CD14-positive monocyte (primary cell): ENCODE measurements at regions not wholly inside any gene's neighbourhood (a gene's known extent, or its start where the extent isn't known, plus 50 kb on each side); places are given as distances from the start of the nearest gene placed in this dataset.

Experiments used
- DNase-seq, 3 donors: peaks; one replicate each; pipeline ENCODE4 v3.0.0-alpha.2; 2011 to 2022
- H2AFZ ChIP-seq: 2 replicates; pipeline ENCODE4 v1.6.0; 2012; ENCODE audit warnings: mild to moderate bottlenecking, low read depth, low read length, inconsistent platforms; ENCODE audit not compliant: insufficient read depth, poor library complexity, severe bottlenecking
- H3K27ac ChIP-seq, 2 donors: 1 replicate in 1 of 2; 2 replicates in 1 of 2; pipeline ENCODE4 v1.5.1; 2012 to 2013; ENCODE audit warnings: low read length in 2 of 2, control low read depth in 1 of 2, inconsistent platforms in 1 of 2, low read depth in 1 of 2, mild to moderate bottlenecking in 1 of 2
- H3K27me3 ChIP-seq, 2 donors: one replicate each; pipeline versions ENCODE4 v1.6.0 to v1.6.1; 2011 to 2013; ENCODE audit warnings: low read length in 2 of 2; ENCODE audit not compliant: control insufficient read depth in 2 of 2, insufficient read depth in 2 of 2
- H3K36me3 ChIP-seq, 2 donors: replicated peaks in 1 of 2; 1 replicate in 1 of 2; 2 replicates in 1 of 2; pipeline versions ENCODE4 v1.5.1 to v1.6.1; 2012 to 2013; ENCODE audit warnings: low read length in 2 of 2, control low read depth in 1 of 2, inconsistent platforms in 1 of 2, mild to moderate bottlenecking in 1 of 2; ENCODE audit not compliant: insufficient read depth in 2 of 2, control insufficient read depth in 1 of 2
- H3K4me1 ChIP-seq, 2 donors: 1 replicate in 1 of 2; 2 replicates in 1 of 2; pipeline versions ENCODE4 v1.5.1 to v1.6.1; 2012 to 2013; ENCODE audit warnings: low read length in 2 of 2, control low read depth in 1 of 2, inconsistent platforms in 1 of 2, mild to moderate bottlenecking in 1 of 2, moderate library complexity in 1 of 2; ENCODE audit not compliant: insufficient read depth in 2 of 2, control insufficient read depth in 1 of 2
- H3K4me2 ChIP-seq: replicated peaks from 2 replicates; pipeline ENCODE3; 2012; ENCODE audit warnings: low read length, moderate library complexity, mild to moderate bottlenecking; ENCODE audit not compliant: poor library complexity, severe bottlenecking; ENCODE audit errors: extremely low read depth
- H3K4me3 ChIP-seq, 3 experiments: fragments of 200-600 bp in 1 of 3; sonication (generic) in 1 of 3; replicated peaks in 1 of 3; 1 replicate in 2 of 3; 2 replicates in 1 of 3; pipeline ENCODE4 v1.5.1; 2011 to 2013; ENCODE audit warnings: low read length in 3 of 3, mild to moderate bottlenecking in 3 of 3, control low read depth in 2 of 3, low read depth in 2 of 3, inconsistent platforms in 1 of 3, moderate library complexity in 1 of 3
- H3K79me2 ChIP-seq: 2 replicates; pipeline ENCODE4 v1.6.0; 2012; ENCODE audit warnings: mild to moderate bottlenecking, control low read depth, inconsistent platforms, low read length, moderate library complexity; ENCODE audit not compliant: insufficient read depth
- H3K9ac ChIP-seq: 2 replicates; pipeline ENCODE4 v1.6.0; 2017; ENCODE audit warnings: low read length, mild to moderate bottlenecking; ENCODE audit not compliant: insufficient read depth, poor library complexity, severe bottlenecking
- H3K9me3 ChIP-seq, 2 donors: replicated peaks in 1 of 2; 1 replicate in 1 of 2; 2 replicates in 1 of 2; pipeline versions ENCODE4 v1.5.1 to v1.6.1; 2012 to 2013; ENCODE audit warnings: low read length in 2 of 2, control low read depth in 1 of 2; ENCODE audit not compliant: control insufficient read depth in 1 of 2, insufficient read depth in 1 of 2
- H4K20me1 ChIP-seq: 2 replicates; pipeline ENCODE4 v1.6.0; 2012; ENCODE audit warnings: mild to moderate bottlenecking, low read length, control low read depth, moderate library complexity; ENCODE audit not compliant: insufficient read depth
- H3K27ac Mint-ChIP-seq, 7 donors: one replicate each; pipeline ENCODE4 v1.8.0; 2020; ENCODE audit warnings: mild to moderate bottlenecking in 7 of 7, mixed read lengths in 7 of 7, moderate library complexity in 6 of 7, inconsistent platforms in 2 of 7
- H3K27me3 Mint-ChIP-seq, 3 donors: one replicate each; pipeline ENCODE4 v1.8.0; 2021 to 2022; ENCODE audit warnings: low read depth in 3 of 3, mild to moderate bottlenecking in 3 of 3, mixed read lengths in 3 of 3, moderate library complexity in 3 of 3, inconsistent platforms in 1 of 3
- H3K36me3 Mint-ChIP-seq, 2 donors: one replicate each; pipeline ENCODE4 v1.8.0; 2020; ENCODE audit warnings: mixed read lengths in 2 of 2, inconsistent platforms in 1 of 2, mild to moderate bottlenecking in 1 of 2
- H3K4me1 Mint-ChIP-seq: one replicate; pipeline ENCODE4 v1.8.0; 2020; ENCODE audit warnings: mild to moderate bottlenecking, mixed read lengths
- H3K4me3 Mint-ChIP-seq, 2 donors: one replicate each; pipeline ENCODE4 v1.8.0; 2020; ENCODE audit warnings: mild to moderate bottlenecking in 2 of 2, mixed read lengths in 2 of 2, moderate library complexity in 1 of 2
- H3K9me3 Mint-ChIP-seq, 7 donors: one replicate each; pipeline ENCODE4 v1.8.0; 2020 to 2022; ENCODE audit warnings: mixed read lengths in 7 of 7, mild to moderate bottlenecking in 6 of 7, moderate library complexity in 6 of 7, inconsistent platforms in 2 of 7
- CTCF ChIP-seq: fragments of 200-600 bp; IDR thresholded peaks from one replicate; pipeline ENCODE4 v1.8.0; 2022; ENCODE audit warnings: antibody characterized with exemption, mild to moderate bottlenecking
- WGBS: methylation state at CpG from one replicate; pipeline ENCODE4 v1.1.5; 2013; ENCODE audit warnings: missing lambda C conversion rate; ENCODE audit not compliant: insufficient coverage; 5-methylcytosine and 5-hydroxymethylcytosine counted together
- intact Hi-C, 2 donors: fragments of 100-400 bp; cut with micrococcal nuclease; formaldehyde crosslinking; loops; one replicate each; pipeline versions ENCODE4 v1.15.0 to v1.15.1; 2023

GRCh38 chr13:97148894-97149293 is 73.2 kb upstream of the MBNL2 start:
- no peaks in the 10 kb centered on the region for H3K4me1 ChIP-seq
- Mint-ChIP-seq H3K9me3 (peaks cover 2 to 5% (median 2%) of the 10 kb centered on the region in 7 donors), H3K4me3 (no peak overlapping the region), H3K36me3 (no peaks in the 10 kb centered on the region), H3K4me1 (no peaks in the 10 kb centered on the region), H3K27ac (no peak overlapping the region), H3K27me3 (peaks cover 15 to 30% (median 23%) of the 10 kb centered on the region in 3 donors)
- H3K27ac ChIP-seq, result no peak overlapping the region
- no peak for DNase-seq
- H3K4me2 ChIP-seq, result no peak overlapping the region
- WGBS, result 89% methylated on average over 3 of the region's 4 CpGs
- no peaks in the 10 kb centered on the region for H3K79me2 ChIP-seq
- no peaks in the 10 kb centered on the region for H4K20me1 ChIP-seq
- peaks cover 6 to 7% of the 10 kb centered on the region in 2 donors for H3K27me3 ChIP-seq
- intact Hi-C loops, result no loop called here
- H3K4me3 ChIP-seq, result no peak overlapping the region
- no peak for TF ChIP-seq CTCF
- H3K9ac ChIP-seq, result no peak overlapping the region
- H3K36me3 ChIP-seq, result no peaks in the 10 kb centered on the region
- no peak overlapping the region for H2AFZ ChIP-seq
- H3K9me3 ChIP-seq, result peaks cover 0 to 3% of the 10 kb centered on the region in 2 donors

- Histone ChIP-seq H3K79me2 (no peaks in the 10 kb centered on the region), H3K9me3 (no peaks in the 10 kb centered on the region), H4K20me1 (no peaks in the 10 kb centered on the region), H3K4me2 (no peak overlapping the region), H3K4me3 (no peak overlapping the region), H2AFZ (no peak overlapping the region), H3K4me1 (no peaks in the 10 kb centered on the region), H3K27ac (no peak overlapping the region), H3K36me3 (no peaks in the 10 kb centered on the region), H3K9ac (no peak overlapping the region), H3K27me3 (no peaks in the 10 kb centered on the region)
- WGBS, result no CpG with 5 or more reads among the region's 2 CpGs
- Mint-ChIP-seq H3K27me3 (peaks cover 0 to 5% (median 4%) of the 10 kb centered on the region in 3 donors), H3K9me3 (peaks cover 0 to 10% (median 4%) of the 10 kb centered on the region in 7 donors), H3K4me1 (no peaks in the 10 kb centered on the region), H3K36me3 (no peaks in the 10 kb centered on the region), H3K27ac (no peak overlapping the region), H3K4me3 (no peak overlapping the region)
- DNase-seq, result no peak
- TF ChIP-seq CTCF, result no peak
- intact Hi-C loops, result no loop called here
Observed at GRCh38 chr13:97160421-97160820, 61.7 kb upstream of the MBNL2 start.
